A204.1 (cell line): ENCODE measurements at regions not wholly inside any gene's neighbourhood (a gene's known extent, or its start where the extent isn't known, plus 50 kb on each side); places are given as distances from the start of the nearest gene placed in this dataset.

Experiments
- FAIRE-seq: peaks from 2 replicates; lab custom pipeline; 2012; peaks lifted over from hg19 to GRCh38; lab: Jason Lieb, UNC

DNA sequence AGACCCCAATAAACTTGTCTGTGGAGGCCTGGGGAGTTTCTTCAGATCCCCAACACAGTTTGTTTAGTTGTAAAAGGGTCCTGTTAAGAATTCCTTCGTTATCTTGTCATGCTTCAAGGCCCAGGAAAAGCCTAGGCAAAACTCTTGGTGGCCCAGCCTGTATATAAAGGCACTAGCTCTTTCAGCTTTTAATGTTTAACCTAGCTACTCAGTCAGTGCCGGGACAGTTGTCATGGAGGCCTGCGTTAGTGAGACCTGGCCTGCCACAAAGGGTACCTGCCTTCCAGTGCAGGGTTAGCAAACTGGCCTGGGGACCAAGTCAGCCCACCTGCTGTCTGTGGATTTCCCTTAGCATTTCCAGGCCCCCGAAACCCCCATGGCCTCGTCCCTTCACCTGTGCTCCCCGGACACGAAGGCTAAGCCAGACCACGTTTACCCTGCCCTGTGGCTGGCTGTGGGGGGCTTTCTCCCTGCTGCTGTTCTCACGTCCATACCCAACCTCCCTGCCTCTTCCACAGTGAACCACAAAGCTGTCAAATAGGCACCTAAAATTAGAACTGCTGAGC is 96.9 kb upstream of the PPP2R2D start:
- no peak for FAIRE-seq

DNA sequence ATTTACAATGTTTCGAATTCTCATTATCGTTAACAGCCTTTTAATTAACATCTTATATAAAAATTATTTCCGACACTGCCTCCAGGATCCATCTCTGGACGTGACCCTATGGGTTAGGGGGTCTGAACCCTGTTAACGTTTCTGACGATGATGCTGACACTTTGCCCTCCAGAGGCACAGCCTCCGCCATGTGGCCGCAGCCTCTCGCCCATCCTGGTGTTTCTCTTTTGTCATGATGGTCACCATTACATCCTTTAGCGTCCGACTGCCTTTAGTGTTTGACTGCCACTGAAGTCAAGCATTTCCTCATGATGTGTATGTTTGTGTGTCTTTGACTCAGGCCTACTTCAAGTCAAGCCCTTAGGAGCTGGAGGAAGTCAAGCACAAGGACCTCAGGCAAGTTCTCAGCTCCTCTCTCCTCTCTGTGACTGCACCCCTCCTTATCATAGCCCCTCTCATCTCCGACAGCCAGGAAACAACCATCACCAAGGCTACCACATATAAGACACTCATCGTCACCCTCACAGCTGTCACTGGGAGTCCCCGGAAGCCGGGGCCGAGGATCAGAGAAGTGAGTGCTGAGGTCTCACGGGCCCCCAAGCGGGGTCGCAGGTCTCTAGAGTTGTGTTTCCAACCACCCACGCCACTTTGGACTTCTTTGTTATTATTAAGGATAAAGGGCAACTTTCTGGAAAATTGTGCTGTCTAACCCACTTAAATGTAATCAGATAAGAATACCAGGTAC is 96.1 kb upstream of the PPP2R2D start:
- FAIRE-seq, result no peak

DNA sequence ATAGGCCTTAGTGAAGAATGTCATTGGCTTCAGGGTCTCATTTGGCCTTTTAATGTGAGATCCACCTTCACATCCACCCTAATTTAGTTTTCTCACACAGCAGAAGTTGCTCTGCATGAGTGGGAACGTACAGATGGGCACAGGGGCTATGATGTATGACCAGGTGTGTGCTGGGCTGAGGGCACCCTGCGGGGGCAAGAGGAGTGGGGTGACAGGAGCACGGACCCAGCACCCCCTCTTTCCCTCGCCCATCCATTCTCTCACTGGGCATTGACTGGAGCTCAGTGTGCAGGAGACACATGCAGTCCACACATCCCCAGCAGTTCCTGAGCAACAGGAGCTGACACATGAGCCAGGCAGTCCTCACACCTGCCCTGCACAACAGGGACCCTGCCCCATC is 95.1 kb upstream of the PPP2R2D start:
- no peak for FAIRE-seq

DNA sequence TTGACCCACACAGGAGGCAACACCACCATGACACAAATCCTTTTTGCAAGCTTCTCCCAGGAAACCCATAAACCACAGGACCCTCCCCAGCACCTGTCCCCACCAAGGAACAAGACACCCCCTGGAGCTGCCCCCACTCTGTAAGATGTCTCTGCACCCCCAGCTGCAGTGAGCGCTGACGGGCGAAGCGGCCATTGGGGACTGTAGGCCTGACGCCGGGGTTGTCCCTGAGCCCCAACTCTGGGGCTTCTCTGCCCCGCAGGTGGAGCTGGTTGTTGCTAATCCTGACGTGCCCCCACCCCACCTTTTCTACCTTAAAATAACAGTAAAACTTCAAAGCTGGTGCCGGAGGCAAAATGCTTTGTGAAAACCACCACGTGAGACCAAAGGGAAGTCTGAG is 94.7 kb upstream of the PPP2R2D start:
- FAIRE-seq, result no peak

DNA sequence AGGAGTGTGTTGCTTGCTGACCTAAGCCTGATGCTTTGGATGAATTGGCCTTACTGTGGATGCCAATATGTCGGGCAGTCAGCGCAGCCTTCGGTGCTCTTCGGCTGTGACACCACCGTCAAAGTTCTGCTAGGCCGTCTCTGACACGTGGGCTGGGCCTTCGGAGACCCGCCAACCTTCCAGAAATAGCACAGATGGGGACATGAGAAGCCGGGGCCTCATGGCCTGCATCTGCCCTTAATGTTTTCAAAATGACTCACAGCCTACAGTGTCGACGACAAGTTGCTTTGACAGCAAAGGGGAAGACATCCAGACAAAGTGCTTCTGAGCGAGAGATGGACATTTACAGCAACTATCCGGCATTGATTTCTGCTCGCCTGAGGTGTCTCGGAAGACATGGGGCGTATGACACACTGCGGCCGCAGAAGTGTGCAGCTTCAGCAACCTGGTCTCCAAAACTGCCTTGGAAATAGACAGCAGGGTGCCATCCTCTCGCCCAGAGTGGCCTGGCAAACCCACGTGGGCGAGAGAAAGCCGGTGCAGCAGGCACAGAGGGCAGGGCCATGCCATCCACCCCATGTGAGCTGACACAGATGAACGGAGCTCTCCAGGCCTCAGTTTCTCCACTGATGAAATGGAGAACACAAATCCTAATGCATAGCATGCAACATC is 94.0 kb upstream of the PPP2R2D start:
- FAIRE-seq, result no peak

DNA sequence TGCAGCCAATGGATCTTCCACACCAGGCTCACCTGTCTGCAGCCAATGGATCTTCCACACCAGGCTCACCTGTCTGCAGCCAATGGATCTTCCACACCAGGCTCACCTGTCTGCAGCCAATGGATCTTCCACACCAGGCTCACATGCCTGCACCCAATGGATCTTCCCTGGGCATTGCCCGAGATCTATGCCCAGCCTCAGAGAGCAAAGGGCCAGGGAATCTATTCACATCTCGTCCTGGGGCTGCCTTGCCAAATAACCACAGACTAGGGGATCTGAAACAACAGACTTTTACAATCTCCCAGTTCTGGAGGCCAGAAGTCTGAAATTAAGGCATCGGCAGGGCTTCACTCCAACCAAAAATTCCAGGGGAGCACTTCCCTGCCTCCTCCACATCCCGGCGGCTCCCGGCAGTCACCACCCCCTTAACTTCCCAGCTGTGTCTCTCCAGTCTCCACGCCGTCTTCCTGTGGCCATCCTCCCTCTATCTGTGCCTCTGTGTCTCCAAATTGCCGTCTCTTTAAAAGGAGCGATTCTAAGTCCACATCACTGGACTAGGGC is 92.4 kb upstream of the PPP2R2D start:
- no peak for FAIRE-seq

DNA sequence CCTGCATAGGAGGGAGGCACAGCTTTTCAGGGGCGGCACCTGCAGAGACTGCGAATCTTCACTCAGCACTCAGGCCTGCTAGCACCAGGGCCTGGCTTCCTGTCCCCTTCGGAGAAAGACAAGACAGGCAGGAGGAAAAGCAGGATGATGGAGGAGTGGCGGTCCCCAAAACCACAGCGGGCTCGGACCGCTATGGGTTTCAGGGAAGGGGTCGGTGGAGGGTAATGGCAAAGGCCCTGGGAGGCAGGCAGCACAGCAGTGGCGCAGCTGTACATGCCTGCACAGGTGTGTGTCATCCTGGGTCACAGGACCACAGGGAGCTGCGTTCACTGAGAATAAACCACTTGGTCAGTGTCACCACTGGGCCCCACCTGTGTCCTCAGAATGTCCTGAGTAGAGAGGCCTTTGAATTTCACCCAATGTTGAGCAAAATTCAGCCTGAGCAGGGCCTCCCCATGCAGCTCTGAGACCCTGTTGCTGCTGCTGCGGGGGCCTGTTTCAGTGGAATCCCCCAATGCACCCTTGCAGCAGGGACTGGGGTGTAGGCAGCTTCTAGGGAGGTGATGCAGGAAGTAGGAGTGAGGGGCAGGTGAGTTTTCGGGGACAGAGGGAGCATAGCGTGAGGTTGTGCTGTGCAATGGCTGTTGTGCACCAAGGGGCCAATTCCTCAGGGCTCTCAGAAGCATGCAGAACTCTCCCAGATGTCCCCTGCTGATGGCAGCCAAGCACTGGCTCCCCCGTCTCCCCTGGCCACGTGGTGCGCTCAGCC is 90.6 kb upstream of the PPP2R2D start:
- FAIRE-seq, result no peak

DNA sequence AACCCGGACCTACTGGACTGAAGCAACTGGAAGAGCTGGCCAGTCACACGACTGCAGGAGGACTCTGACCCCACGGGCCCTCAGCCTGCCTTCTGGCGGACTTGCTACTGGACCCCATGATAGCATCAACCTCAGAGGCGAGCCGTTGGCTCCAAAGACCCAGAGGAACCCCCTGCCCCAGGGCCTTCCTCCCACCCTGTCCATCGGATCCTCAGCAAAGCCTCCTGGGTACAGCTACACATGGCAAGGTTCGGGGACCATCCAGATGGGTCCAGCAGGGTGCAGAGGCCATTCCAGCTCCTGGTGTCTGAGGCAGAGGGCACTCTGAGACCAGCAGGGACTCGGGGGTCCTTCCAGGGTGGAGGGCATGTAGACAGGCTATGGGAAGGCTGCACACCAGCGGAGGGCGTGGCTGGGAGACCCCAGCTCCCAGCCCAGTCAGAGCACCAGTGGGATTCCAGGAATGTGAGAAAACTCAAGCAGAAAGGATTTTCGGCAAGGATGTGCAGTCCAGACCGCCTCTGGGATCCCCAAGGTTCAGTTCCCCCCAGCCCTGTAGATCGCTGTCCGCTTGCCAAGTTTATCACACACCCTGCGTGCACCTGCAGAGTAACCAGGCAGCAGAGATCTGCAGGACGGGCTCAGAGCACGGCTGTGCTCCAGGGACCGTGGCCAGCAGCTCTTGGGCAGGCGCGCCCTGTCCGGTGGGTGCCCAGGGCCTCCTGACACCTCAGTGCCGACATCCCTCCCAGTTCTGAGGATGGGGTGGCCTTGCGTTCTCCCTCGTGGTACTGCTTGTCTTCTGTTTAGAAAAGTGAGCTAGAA is 89.8 kb upstream of the PPP2R2D start:
- no peak for FAIRE-seq

DNA sequence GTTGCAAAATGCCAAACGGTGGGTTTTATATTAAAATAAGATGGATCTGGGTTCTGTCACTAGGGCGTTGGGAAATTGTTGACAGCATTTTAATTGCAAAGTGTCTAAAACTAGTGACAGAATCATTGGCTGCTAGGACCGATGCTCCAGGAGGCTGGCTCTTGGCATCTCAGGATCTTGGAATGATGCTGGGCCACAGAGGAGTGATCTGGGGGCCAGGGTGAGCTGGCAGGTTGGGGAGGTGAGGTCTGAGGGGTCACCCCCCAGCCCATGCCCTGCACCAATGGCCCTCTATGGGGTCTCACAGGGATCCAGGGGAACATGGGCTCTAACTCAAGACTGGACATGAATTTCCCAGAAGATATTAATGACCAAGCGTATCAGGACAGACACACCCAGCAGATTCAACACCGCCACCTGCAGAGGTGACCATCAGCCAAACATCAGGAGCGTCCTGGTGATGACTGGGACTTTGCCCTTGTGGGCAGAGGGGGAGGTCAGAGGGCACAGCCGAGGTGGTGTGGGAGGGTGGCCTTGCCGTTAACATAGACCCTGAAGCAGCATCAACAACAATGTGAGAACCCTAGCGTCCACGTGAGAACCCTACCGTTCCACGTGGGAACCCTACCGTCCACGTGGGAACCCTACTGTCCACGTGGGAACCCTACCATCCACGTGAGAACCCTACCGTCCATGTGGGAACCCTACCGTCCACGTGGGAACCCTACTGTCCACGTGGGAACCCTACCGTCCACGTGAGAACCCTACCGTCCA is 89.0 kb upstream of the PPP2R2D start:
- FAIRE-seq, result no peak

DNA sequence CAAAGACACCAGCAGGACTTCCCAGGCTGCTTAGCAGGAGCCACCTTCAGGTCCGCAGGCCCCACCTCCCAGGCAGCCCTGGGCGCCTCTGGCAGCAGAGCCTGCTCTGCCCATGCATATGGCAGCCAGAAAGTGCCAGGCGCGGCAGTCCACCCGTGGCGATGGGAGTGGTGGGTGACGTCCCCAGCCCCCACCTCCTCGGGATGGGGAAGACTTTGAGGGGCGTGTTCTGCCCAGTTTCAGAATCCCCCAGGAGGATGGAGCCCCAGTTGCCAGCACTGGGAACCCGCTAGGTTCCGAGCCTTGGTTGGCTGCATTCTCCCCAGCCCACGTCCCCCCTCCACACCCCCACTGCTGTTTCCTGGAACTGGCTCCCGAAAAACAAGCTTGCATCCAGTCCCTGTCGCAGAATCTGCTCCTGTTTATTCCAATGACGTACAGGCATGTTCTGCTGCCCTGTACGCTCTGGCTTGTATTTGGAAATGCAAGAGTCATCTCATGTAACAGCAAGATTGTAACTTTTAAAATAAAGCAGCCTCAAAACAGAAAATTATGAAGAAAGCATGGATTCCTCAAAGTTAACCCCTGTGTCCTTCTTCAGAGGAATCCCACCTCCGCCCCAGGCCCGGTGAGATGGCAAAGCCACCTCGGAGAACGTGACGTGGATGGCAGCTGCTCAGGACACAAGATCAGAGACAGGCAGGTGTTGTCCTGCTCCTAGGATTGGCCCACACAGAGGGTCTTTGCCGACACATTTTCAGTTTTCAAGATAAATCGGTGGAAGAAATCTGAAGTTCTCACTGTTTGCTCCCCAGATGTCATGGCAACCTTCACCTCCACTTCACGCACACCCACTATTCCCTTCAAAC is 87.8 kb upstream of the PPP2R2D start:
- FAIRE-seq, result no peak

DNA sequence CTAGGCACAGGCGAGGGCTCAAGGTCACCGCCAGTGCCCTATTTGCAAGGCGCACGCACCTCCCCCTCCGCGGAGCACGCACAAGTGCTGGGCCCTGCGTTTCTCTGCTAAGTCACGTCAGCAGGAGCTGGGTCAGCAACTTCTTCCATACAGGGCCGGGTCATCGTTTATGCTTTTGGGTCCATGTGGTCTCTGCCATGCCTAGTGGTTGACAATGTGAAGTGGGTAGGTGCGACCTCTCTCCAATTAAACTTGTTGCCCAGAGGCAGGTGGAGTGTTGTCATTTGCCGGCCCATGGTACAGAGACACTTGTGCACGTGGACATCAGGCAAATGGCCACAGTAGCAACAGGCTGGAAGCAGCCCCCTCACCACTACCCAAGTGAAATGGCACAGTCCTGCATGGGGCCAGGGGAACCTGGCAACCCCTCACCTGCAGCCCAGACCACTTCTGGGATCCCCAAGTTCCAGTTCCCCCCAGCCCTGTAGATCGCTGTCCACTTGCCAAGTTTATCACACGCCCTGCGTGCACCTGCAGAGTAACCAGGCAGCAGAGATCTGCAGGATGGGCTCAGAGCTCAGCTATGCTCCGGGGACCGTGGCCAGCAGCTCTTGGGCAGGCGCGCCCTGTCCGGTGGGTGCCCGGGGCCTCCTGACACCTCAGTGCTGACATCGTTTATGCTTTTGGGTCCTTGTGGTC is 86.1 kb upstream of the PPP2R2D start:
- no peak for FAIRE-seq

DNA sequence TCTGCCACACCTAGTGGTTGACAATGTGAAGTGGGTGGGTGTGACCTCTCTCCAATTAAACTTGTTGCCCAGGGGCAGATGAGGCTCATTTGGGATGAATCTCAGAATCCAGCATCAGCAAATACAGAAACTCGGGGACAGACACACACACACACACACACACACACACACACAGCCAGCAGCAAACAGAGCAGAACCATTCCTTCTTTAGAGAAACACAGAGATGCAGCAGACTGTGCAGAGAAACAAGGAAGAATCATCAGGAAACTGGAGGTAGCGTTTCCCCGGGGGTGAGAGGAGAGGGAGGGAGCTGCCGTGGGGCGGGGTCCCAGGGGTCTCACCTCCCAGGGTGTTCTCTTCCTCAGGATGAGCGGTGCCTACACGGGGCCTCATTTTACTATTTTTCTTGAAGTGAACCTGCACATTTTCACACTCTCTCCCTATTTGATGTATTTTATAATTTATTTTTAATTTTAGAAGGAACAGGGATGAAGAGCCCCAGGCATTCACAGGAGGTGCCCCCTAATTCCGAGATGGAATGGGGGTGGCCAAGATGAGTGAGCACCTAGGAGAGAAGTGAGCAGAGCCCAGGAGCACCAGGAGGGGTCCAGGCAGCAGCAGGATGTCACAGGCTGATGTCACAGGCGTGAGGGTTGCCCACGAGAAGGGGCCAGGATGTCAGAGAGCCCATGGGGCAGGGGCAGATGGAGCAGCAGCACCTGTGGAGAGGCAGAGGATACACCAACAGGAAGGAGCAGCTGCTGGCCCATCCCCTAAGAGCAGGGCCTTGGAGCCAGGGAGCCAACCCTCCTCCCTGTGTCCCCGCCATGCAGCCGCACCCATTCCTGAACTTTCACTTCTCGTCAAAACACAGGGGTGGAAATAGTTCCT is 85.3 kb upstream of the PPP2R2D start:
- no peak for FAIRE-seq

DNA sequence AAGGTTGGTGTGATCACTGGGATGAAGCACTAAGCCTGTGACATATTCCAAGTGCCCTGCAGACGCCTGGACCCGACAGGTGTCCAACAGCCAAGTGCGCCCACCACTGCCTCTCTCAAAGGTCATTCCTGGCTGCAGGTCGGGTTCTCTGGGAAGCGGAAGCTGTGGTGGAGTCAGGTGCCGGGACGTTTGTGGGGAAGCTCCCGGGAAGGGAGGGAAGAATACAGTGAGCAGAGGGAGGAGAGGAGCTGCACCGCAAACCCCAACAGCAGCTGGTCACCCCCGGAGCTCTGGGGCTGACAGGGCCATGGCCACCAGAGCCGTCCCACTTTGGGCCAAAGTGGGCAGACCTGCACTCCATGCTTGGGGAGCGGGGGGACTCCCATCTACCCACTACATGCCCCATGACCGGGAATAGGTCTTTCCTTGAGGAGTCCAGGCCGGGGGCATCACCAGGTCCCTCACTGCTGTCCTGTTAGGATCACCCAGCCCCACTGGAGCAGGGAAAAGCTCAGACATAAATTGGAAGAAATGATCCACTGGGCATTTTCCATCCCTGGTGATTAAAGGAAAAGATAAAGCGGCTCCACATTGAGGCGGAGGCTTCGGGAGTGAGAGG is 84.5 kb upstream of the PPP2R2D start:
- no peak for FAIRE-seq

DNA sequence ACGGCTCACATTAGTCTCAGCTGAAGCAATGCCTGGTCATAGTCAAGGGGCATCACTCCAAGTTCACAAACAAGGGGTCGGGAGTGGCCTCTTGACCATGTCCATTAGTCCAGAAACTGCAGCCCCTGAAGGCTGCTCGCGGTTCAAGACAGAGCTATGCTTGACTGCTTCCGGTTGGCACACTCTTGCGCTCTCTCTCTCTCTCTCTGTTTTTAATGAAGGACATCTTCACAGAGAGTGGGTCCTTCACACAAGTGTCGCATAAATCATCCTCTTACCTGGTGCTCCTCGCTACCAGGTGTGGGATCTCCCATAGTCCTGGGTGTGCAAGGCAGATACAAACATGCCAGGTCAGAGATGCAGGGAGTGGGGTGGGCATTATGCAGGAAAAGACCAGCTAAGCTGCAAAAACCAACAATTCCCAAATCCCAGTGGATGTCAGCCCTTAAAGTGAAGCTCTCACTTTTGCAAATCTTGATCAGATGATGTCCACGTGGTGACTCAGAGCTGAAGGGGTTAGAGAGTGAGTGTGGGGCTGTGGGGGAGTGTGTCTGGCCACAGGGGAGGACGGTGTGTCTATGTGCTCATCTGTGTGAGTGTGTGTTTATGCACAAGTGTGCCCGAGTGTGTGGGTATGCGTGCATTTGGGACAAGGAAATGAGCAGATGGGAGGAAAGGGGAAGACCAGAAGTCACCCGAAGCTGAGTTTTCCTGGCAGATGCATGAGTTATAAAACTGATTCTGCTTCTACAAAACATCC is 83.7 kb upstream of the PPP2R2D start:
- FAIRE-seq, result no peak

DNA sequence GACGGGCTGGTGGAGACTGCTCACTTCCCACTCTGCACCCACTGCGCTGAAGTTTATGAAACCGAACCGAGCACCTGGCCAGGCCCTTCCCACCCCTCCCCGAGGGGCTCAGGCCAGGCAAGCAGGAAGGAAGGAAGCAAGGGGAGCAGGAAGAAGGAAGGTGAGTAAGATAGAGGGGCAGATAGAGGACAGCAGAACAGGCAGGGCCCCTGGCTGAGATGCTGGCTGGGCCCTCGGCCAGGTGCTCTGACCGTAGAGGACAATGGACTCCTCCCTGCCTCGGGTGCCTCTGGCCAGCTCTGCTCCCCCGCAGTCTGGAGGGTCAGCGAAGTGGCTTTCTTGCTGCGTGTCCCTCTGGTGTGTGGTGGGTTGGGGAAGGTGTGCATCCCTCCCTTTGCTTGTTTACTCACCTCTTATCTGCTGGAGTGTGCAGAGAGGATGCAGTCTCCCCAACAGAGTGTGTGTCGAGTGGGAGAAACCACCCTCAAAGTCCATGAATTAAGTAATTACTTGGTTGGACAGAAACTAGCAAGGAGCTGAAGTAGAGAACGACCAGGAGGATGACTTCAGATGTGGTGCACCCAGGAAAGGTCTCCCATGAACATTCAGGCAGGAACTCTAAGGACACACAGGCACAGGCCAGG is 82.8 kb upstream of the PPP2R2D start:
- FAIRE-seq, result no peak

DNA sequence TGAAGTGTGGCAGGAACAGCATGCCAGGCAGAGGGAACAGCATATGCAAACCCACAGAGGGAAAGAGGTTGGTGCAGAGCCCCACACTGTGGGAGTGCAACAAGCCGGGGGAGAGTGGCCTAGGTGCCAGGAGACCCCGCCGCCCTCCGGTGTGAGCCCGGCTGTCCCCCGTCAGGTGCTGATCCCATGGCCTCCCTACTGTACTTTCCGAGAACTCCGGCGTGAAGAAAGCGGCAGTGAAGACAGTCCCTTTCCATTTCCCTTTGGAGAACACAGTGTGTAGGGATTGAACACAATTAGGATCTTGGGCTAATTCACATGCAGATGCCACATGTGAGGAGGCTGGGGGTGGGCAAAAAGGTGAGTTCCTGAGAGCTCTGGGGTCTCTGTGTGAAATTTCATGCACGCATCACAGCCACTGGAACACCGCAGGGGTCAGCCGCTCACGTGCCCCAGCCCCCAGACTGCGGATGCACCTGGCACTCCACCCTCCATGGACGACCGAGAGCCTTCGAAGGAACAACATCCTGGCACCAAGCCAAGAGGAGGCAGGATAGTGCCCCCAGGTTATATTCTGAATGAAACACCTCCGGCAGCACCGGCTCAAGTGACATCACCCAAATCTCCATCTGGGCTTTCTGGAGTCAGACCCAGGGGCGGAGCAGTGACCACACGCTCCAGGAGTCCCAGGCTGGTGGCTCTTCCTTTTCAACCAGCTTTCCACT is 82.1 kb upstream of the PPP2R2D start:
- no peak for FAIRE-seq
